HG02885 (cell line): ENCODE measurements at regions not wholly inside any gene's neighbourhood (a gene's known extent, or its start where the extent isn't known, plus 50 kb on each side); places are given as distances from the start of the nearest gene placed in this dataset.
"Not testable (repeated sequence)": the region's sequence is repeated elsewhere in the genome, so short reads cannot be mapped to it uniquely, and the experiment has no call there.

Experiments used
- ATAC-seq: cut with Tn5 transposase; IDR thresholded peaks from one replicate; pipeline ENCODE4 v1.9.1; 2021; ENCODE audit warnings: mild to moderate bottlenecking; ENCODE audit not compliant: unreplicated experiment, poor library complexity

GRCh38 chr9:84500826-84501225 is 160.3 kb upstream of the SLC28A3 start:
- no peak for ATAC-seq

GRCh38 chr9:84501587-84501986 is 161.0 kb upstream of the SLC28A3 start:
- no peak for ATAC-seq

GRCh38 chr9:84502066-84502465 is 161.5 kb upstream of the SLC28A3 start:
- no peak for ATAC-seq

- no peak for ATAC-seq
Measured at GRCh38 chr9:84504360-84504759, 163.8 kb upstream of the SLC28A3 start.

- no peak for ATAC-seq
Measured at GRCh38 chr9:84511651-84512050, 157.9 kb upstream of the NTRK2 start.

GRCh38 chr9:84512493-84512892 is 157.0 kb upstream of the NTRK2 start:
- ATAC-seq: no peak

- no peak for ATAC-seq
Measured at GRCh38 chr9:84513473-84513872, 156.1 kb upstream of the NTRK2 start.

GRCh38 chr9:84513979-84514378 is 155.6 kb upstream of the NTRK2 start:
- ATAC-seq: no peak

GRCh38 chr9:84514421-84514820 is 155.1 kb upstream of the NTRK2 start:
- no peak for ATAC-seq

- no peak for ATAC-seq
Measured at GRCh38 chr9:84517026-84517425, 152.5 kb upstream of the NTRK2 start.

GRCh38 chr9:84519413-84519812 is 150.1 kb upstream of the NTRK2 start:
- ATAC-seq: no peak

GRCh38 chr9:84521208-84521607 is 148.3 kb upstream of the NTRK2 start:
- no peak for ATAC-seq

GRCh38 chr9:84526211-84526610 is 143.3 kb upstream of the NTRK2 start:
- not testable (repeated sequence) for ATAC-seq

- not testable (repeated sequence) for ATAC-seq
Measured at GRCh38 chr9:84527060-84527720, 142.3 kb upstream of the NTRK2 start.

GRCh38 chr9:84535973-84536372 is 133.6 kb upstream of the NTRK2 start:
- not testable (repeated sequence) for ATAC-seq

- no peak for ATAC-seq
Measured at GRCh38 chr9:84538879-84539278, 130.7 kb upstream of the NTRK2 start.

- no peak for ATAC-seq
Measured at GRCh38 chr9:84542554-84542953, 127.0 kb upstream of the NTRK2 start.

GRCh38 chr9:84554069-84554664 is 115.4 kb upstream of the NTRK2 start:
- no peak for ATAC-seq

GRCh38 chr9:84556556-84556955 is 113.0 kb upstream of the NTRK2 start:
- ATAC-seq: no peak

- ATAC-seq: no peak
Measured at GRCh38 chr9:84557751-84558150, 111.8 kb upstream of the NTRK2 start.

GRCh38 chr9:84563691-84564090 is 105.8 kb upstream of the NTRK2 start:
- no peak for ATAC-seq

- ATAC-seq: no peak
Measured at GRCh38 chr9:84567805-84568204, 101.7 kb upstream of the NTRK2 start.
